H9 (cell line): ENCODE measurements at regions not wholly inside any gene's neighbourhood (a gene's known extent, or its start where the extent isn't known, plus 50 kb on each side); places are given as distances from the start of the nearest gene placed in this dataset.
"Not testable (repeated sequence)": the region's sequence is repeated elsewhere in the genome, so short reads cannot be mapped to it uniquely, and the experiment has no call there.

Experiments used
- DNase-seq: peaks from one replicate; pipeline ENCODE4 v3.0.0-alpha.2; 2017
- H2AFZ ChIP-seq: one replicate; pipeline ENCODE4 v1.6.1; 2013; ENCODE audit warnings: mild to moderate bottlenecking, low read length, control low read depth, moderate library complexity
- H2AK5ac ChIP-seq: 2 replicates; pipeline ENCODE4 v1.6.1; 2013; ENCODE audit warnings: low read length, control low read depth, mixed read lengths; ENCODE audit not compliant: insufficient read length
- H2BK120ac ChIP-seq: one replicate; pipeline ENCODE4 v1.6.1; 2013; ENCODE audit warnings: low read depth, mild to moderate bottlenecking, low read length, control low read depth, inconsistent platforms; ENCODE audit not compliant: poor library complexity, severe bottlenecking
- H2BK12ac ChIP-seq: 2 replicates; pipeline ENCODE4 v1.6.1; 2013; ENCODE audit warnings: low read length, control low read depth, mixed read lengths, low read depth; ENCODE audit not compliant: insufficient read length
- H2BK15ac ChIP-seq: 2 replicates; pipeline ENCODE4 v1.6.1; 2013; ENCODE audit warnings: low read depth, low read length, control low read depth
- H2BK20ac ChIP-seq: one replicate; pipeline ENCODE4 v1.6.1; 2013; ENCODE audit warnings: low read depth, mild to moderate bottlenecking, low read length, control low read depth, inconsistent platforms; ENCODE audit not compliant: poor library complexity, severe bottlenecking
- H2BK5ac ChIP-seq: 2 replicates; pipeline ENCODE4 v1.6.1; 2013; ENCODE audit warnings: low read length, control low read depth, mixed read lengths; ENCODE audit not compliant: insufficient read length
- H3K14ac ChIP-seq: 2 replicates; pipeline ENCODE4 v1.6.1; 2013; ENCODE audit warnings: low read length, control low read depth; ENCODE audit not compliant: insufficient read depth
- H3K18ac ChIP-seq: 2 replicates; pipeline ENCODE4 v1.6.1; 2013; ENCODE audit warnings: low read depth, mild to moderate bottlenecking, mixed read lengths, low read length, control low read depth; ENCODE audit not compliant: insufficient read length
- H3K23ac ChIP-seq: 2 replicates; pipeline ENCODE4 v1.6.1; 2013; ENCODE audit warnings: low read length, control low read depth, mixed read lengths, low read depth; ENCODE audit not compliant: insufficient read length
- H3K23me2 ChIP-seq: 2 replicates; pipeline ENCODE4 v1.6.1; 2013; ENCODE audit warnings: low read depth, mild to moderate bottlenecking, mixed read lengths, low read length, control low read depth; ENCODE audit not compliant: insufficient read length, poor library complexity, severe bottlenecking
- H3K27ac ChIP-seq: 2 replicates; pipeline ENCODE4 v1.5.1; 2013; ENCODE audit warnings: low read length, control low read depth, mixed read lengths, low read depth; ENCODE audit not compliant: insufficient read length
- H3K27me3 ChIP-seq: 2 replicates; pipeline ENCODE4 v1.6.1; 2013; ENCODE audit warnings: low read length, control low read depth, inconsistent platforms; ENCODE audit not compliant: insufficient read depth
- H3K4ac ChIP-seq: 2 replicates; pipeline ENCODE4 v1.6.1; 2013; ENCODE audit warnings: low read depth, mild to moderate bottlenecking, control low read depth, inconsistent platforms, low read length, moderate library complexity
- H3K4me1 ChIP-seq: 2 replicates; pipeline ENCODE4 v1.6.1; 2013; ENCODE audit warnings: low read length, control low read depth, inconsistent platforms; ENCODE audit not compliant: insufficient read depth
- H3K4me2 ChIP-seq: 2 replicates; pipeline ENCODE4 v1.6.1; 2013; ENCODE audit warnings: low read length, control low read depth, mixed read lengths; ENCODE audit not compliant: insufficient read length, insufficient read depth
- H3K56ac ChIP-seq: 2 replicates; pipeline ENCODE4 v1.6.1; 2013; ENCODE audit warnings: low read depth, mild to moderate bottlenecking, mixed read lengths, low read length, control low read depth; ENCODE audit not compliant: insufficient read length
- H3K79me1 ChIP-seq: 2 replicates; pipeline ENCODE4 v1.6.1; 2013; ENCODE audit warnings: low read depth, mild to moderate bottlenecking, moderate library complexity, low read length, control low read depth, inconsistent platforms; ENCODE audit not compliant: insufficient read depth, poor library complexity, severe bottlenecking
- H3K79me2 ChIP-seq: 2 replicates; pipeline ENCODE4 v1.6.1; 2013; ENCODE audit warnings: low read length, control low read depth, inconsistent platforms; ENCODE audit not compliant: insufficient read depth
- H3K9ac ChIP-seq: 2 replicates; pipeline ENCODE4 v1.6.1; 2013; ENCODE audit warnings: low read length, control low read depth, mixed read lengths; ENCODE audit not compliant: insufficient read length; ENCODE audit errors: extremely low read depth
- H3K9me3 ChIP-seq: one replicate; pipeline ENCODE4 v1.6.1; 2013; ENCODE audit warnings: low read depth, low read length, inconsistent platforms; ENCODE audit not compliant: control insufficient read depth
- H3T11ph ChIP-seq: one replicate; pipeline ENCODE4 v1.6.1; 2013; ENCODE audit warnings: mild to moderate bottlenecking, low read length, control low read depth, inconsistent platforms
- H4K20me1 ChIP-seq: one replicate; pipeline ENCODE4 v1.6.1; 2013; ENCODE audit not compliant: control insufficient read depth, insufficient read length, insufficient read depth
- H4K5ac ChIP-seq: 2 replicates; pipeline ENCODE4 v1.6.1; 2013; ENCODE audit warnings: low read depth, mild to moderate bottlenecking, mixed read lengths, low read length, control low read depth; ENCODE audit not compliant: insufficient read length
- H4K8ac ChIP-seq: replicated peaks from 2 replicates; pipeline ENCODE4 v1.6.1; 2013; ENCODE audit warnings: low read length, control low read depth, mixed read lengths, low read depth; ENCODE audit not compliant: insufficient read length
- H4K91ac ChIP-seq: 2 replicates; pipeline ENCODE4 v1.6.1; 2013; ENCODE audit warnings: low read depth, mild to moderate bottlenecking, moderate library complexity, mixed read lengths, low read length, control low read depth; ENCODE audit not compliant: insufficient read length
- H3K27ac Mint-ChIP-seq, 3 experiments: 2 replicates in 2 of 3; 3 replicates in 1 of 3; pipeline ENCODE4 v1.8.0; 2020 to 2021; ENCODE audit warnings: mixed read lengths in 3 of 3, mild to moderate bottlenecking in 1 of 3, moderate library complexity in 1 of 3
- H3K27me3 Mint-ChIP-seq: 2 replicates; pipeline ENCODE4 v1.8.0; 2021; ENCODE audit warnings: low read depth, mild to moderate bottlenecking, moderate library complexity, mixed read lengths
- H3K36me3 Mint-ChIP-seq, 3 experiments: 2 replicates in 2 of 3; 3 replicates in 1 of 3; pipeline ENCODE4 v1.8.0; 2020 to 2021; ENCODE audit warnings: low read depth in 3 of 3, mixed read lengths in 3 of 3; ENCODE audit not compliant: insufficient read depth in 1 of 3
- H3K4me1 Mint-ChIP-seq, 2 experiments: 2 replicates each; pipeline ENCODE4 v1.8.0; 2020; ENCODE audit warnings: mixed read lengths in 2 of 2
- H3K4me3 Mint-ChIP-seq, 2 experiments: 2 replicates in 1 of 2; 3 replicates in 1 of 2; pipeline ENCODE4 v1.8.0; 2020 to 2021; ENCODE audit warnings: mild to moderate bottlenecking in 2 of 2, mixed read lengths in 2 of 2, moderate library complexity in 1 of 2
- H3K9me3 Mint-ChIP-seq, 2 experiments: 2 replicates in 1 of 2; 3 replicates in 1 of 2; pipeline ENCODE4 v1.8.0; 2020; ENCODE audit warnings: mild to moderate bottlenecking in 2 of 2, mixed read lengths in 2 of 2, moderate library complexity in 1 of 2
- WGBS: extraction: QIAGEN DNeasy Blood & Tissue Kit; methylation state at CpG from one replicate; pipeline ENCODE4 v1.1.7; 2013; ENCODE audit warnings: missing lambda C conversion rate, low lambda C conversion rate, mixed read lengths; ENCODE audit not compliant: insufficient read length; ENCODE audit errors: extremely low coverage; 5-methylcytosine and 5-hydroxymethylcytosine counted together
- TF ChIP-seq, protein P1 (sequence below): fragments of 200-600 bp; sonication (generic); conservative IDR thresholded peaks from 3 replicates; pipeline ENCODE4 v1.8.0; 2021; ENCODE audit warnings: antibody characterized with exemption, mild to moderate bottlenecking

DNA sequence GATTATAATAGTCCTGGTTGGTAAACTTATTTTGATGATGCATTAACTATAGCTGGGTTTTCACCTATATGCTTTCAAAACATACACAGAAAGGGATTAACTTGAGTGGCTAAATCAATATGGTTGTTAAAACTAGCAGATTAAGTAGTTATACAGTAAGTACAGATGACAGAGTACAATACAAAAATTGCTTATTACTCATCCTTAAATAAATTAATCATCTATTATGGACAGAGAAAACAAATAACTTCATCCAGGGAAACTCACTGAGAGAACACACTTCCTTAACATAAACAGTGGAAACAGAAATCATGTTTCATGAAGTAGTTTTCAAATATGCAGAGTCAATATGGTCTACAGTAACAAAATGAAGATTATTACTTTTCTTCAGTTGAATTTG is 133.4 kb downstream of the AREG start:
- H3K27ac ChIP-seq: no peak overlapping the region
- H2AFZ ChIP-seq: no peak overlapping the region
- H3K79me1 ChIP-seq: no peaks in the 10 kb centered on the region
- H2BK15ac ChIP-seq: no peak overlapping the region
- H3K14ac ChIP-seq: no peak overlapping the region
- H3T11ph ChIP-seq: no peak overlapping the region
- no peak overlapping the region for H2AK5ac ChIP-seq
- H3K9me3 ChIP-seq: no peaks in the 10 kb centered on the region
- no peak overlapping the region for H3K18ac ChIP-seq
- no peak overlapping the region for H4K91ac ChIP-seq
- no peak overlapping the region for H2BK120ac ChIP-seq
- H3K4ac ChIP-seq: no peak overlapping the region
- DNase-seq: no peak
- no peak overlapping the region for H2BK5ac ChIP-seq
- no peak overlapping the region for H3K56ac ChIP-seq
- TF ChIP-seq, protein P1, sequence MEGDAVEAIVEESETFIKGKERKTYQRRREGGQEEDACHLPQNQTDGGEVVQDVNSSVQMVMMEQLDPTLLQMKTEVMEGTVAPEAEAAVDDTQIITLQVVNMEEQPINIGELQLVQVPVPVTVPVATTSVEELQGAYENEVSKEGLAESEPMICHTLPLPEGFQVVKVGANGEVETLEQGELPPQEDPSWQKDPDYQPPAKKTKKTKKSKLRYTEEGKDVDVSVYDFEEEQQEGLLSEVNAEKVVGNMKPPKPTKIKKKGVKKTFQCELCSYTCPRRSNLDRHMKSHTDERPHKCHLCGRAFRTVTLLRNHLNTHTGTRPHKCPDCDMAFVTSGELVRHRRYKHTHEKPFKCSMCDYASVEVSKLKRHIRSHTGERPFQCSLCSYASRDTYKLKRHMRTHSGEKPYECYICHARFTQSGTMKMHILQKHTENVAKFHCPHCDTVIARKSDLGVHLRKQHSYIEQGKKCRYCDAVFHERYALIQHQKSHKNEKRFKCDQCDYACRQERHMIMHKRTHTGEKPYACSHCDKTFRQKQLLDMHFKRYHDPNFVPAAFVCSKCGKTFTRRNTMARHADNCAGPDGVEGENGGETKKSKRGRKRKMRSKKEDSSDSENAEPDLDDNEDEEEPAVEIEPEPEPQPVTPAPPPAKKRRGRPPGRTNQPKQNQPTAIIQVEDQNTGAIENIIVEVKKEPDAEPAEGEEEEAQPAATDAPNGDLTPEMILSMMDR: no peak
- H2BK12ac ChIP-seq: no peak overlapping the region
- no peak overlapping the region for H3K27ac Mint-ChIP-seq
- H3K27me3 ChIP-seq: no peaks in the 10 kb centered on the region
- H4K8ac ChIP-seq: no peak overlapping the region
- no peak overlapping the region for H3K4me3 Mint-ChIP-seq
- no peak overlapping the region for H3K9ac ChIP-seq
- no peaks in the 10 kb centered on the region for H3K4me1 ChIP-seq
- H3K79me2 ChIP-seq: no peaks in the 10 kb centered on the region; the same call in 1 of the 2 replicates
- no peaks in the 10 kb centered on the region for H3K27me3 Mint-ChIP-seq
- H3K36me3 Mint-ChIP-seq: no peaks in the 10 kb centered on the region
- H3K4me1 Mint-ChIP-seq: 0 out of 4 replicates have a peak, but pooled peaks cover 0 to 5% of the 10 kb centered on the region in 2 experiments
- H2BK20ac ChIP-seq: no peak overlapping the region
- H3K4me2 ChIP-seq: no peak overlapping the region
- no peaks in the 10 kb centered on the region for H4K20me1 ChIP-seq
- H4K5ac ChIP-seq: no peak overlapping the region
- no peaks in the 10 kb centered on the region for H3K23me2 ChIP-seq
- H3K9me3 Mint-ChIP-seq: no peaks in the 10 kb centered on the region
- H3K23ac ChIP-seq: no peak overlapping the region

- not testable (repeated sequence) for H3K36me3 Mint-ChIP-seq, H3K9me3 ChIP-seq, H3K4me1 Mint-ChIP-seq, H3K79me1 ChIP-seq, H4K8ac ChIP-seq, H3K4me2 ChIP-seq, H2BK20ac ChIP-seq, H3K4me1 ChIP-seq, H3T11ph ChIP-seq, H3K23me2 ChIP-seq, H3K18ac ChIP-seq, H2BK120ac ChIP-seq, H3K23ac ChIP-seq, H2BK5ac ChIP-seq, H4K5ac ChIP-seq, H3K9me3 Mint-ChIP-seq, DNase-seq, H4K91ac ChIP-seq, H2BK12ac ChIP-seq, H3K27ac Mint-ChIP-seq, H3K4me3 Mint-ChIP-seq, H3K4ac ChIP-seq, H3K79me2 ChIP-seq, H3K27me3 ChIP-seq, H3K14ac ChIP-seq, H3K27me3 Mint-ChIP-seq, H3K9ac ChIP-seq, H4K20me1 ChIP-seq, H3K27ac ChIP-seq, H2AK5ac ChIP-seq, H3K56ac ChIP-seq, H2AFZ ChIP-seq, H2BK15ac ChIP-seq
- no CpG with 5 or more reads among the region's 19 CpGs for WGBS
These were observed 133.9 kb downstream of the AREG start for GRCh38 chr4:74578865-74579264.
